Activated T-cell treated with anti-CD3 and anti-CD28 coated beads, Interleukin-2, amount 50 U/mL, for 24 hours (primary cell): ENCODE measurements at regions not wholly inside any gene's neighbourhood (a gene's known extent, or its start where the extent isn't known, plus 50 kb on each side); places are given as distances from the start of the nearest gene placed in this dataset.

Experiments used
- DNase-seq: peaks from one replicate; pipeline ENCODE4 v3.0.0-alpha.2; 2020
- H3K27ac Mint-ChIP-seq: 2 replicates; pipeline ENCODE4 v1.8.0; 2020; ENCODE audit warnings: mild to moderate bottlenecking, mixed read lengths
- H3K27me3 Mint-ChIP-seq: 2 replicates; pipeline ENCODE4 v1.8.0; 2020; ENCODE audit warnings: mixed read lengths
- H3K36me3 Mint-ChIP-seq: 2 replicates; pipeline ENCODE4 v1.8.0; 2020; ENCODE audit warnings: low read depth, mixed read lengths
- H3K4me1 Mint-ChIP-seq: 2 replicates; pipeline ENCODE4 v1.8.0; 2020; ENCODE audit warnings: low read depth, mixed read lengths
- H3K4me3 Mint-ChIP-seq: 2 replicates; pipeline ENCODE4 v1.8.0; 2020; ENCODE audit warnings: mild to moderate bottlenecking, moderate library complexity, mixed read lengths
- H3K9me3 Mint-ChIP-seq: 2 replicates; pipeline ENCODE4 v1.8.0; 2020; ENCODE audit warnings: mixed read lengths

DNA sequence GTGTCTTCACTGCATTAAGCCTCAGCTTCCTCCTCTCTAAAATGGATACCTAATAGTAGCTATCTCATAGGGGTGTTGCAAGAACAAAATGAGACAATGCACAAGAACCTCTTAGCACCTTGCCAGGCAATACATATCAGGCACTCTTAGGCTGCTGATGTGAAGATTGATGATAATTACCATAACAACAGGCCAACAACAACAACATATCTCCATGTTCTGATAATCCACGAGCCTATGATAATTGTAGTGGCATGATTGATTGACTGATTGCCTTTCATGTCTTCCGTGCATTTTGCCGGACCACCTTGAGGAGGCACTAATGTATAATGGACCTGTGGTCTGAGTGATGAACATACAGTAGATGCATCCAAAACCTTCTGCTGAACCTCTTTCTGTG is 50.7 kb upstream of the WSCD2 start:
- Mint-ChIP-seq H3K4me3 (no peak overlapping the region), H3K27me3 (peaks cover 43% of the 10 kb centered on the region), H3K9me3 (no peaks in the 10 kb centered on the region), H3K4me1 (no peaks in the 10 kb centered on the region), H3K27ac (no peak overlapping the region), H3K36me3 (no peaks in the 10 kb centered on the region)
- no peak for DNase-seq
